HL-60 (cell line): ENCODE measurements at regions not wholly inside any gene's neighbourhood (a gene's known extent, or its start where the extent isn't known, plus 50 kb on each side); places are given as distances from the start of the nearest gene placed in this dataset.

Experiments used
- CTCF ChIP-seq: IDR thresholded peaks from one replicate; pipeline ENCODE4 v1.5.1; 2011; ENCODE audit warnings: low read length, control low read depth, inconsistent platforms; ENCODE audit not compliant: insufficient read depth
- GABPA ChIP-seq: IDR thresholded peaks from 2 replicates; pipeline ENCODE4 v1.6.1; 2012; ENCODE audit warnings: low read depth
- POLR2AphosphoS5 ChIP-seq: IDR thresholded peaks from 2 replicates; pipeline ENCODE4 v1.6.1; 2012; ENCODE audit warnings: low read depth
- REST ChIP-seq: IDR thresholded peaks from 2 replicates; pipeline ENCODE4 v1.6.1; 2012; ENCODE audit warnings: low read depth; ENCODE audit not compliant: insufficient replicate concordance
- SPI1 ChIP-seq: IDR thresholded peaks from 2 replicates; pipeline ENCODE4 v1.6.1; 2012; ENCODE audit warnings: low read depth, mild to moderate bottlenecking, borderline replicate concordance

GRCh38 chr5:3226196-3226920 is 369.3 kb upstream of the IRX1 start:
- TF ChIP-seq CTCF (no peak), POLR2AphosphoS5 (no peak), GABPA (no peak), REST (no peak), SPI1 (no peak)
